CD4-positive, CD25-positive, alpha-beta regulatory T cell (primary cell): ENCODE measurements at regions not wholly inside any gene's neighbourhood (a gene's known extent, or its start where the extent isn't known, plus 50 kb on each side); places are given as distances from the start of the nearest gene placed in this dataset.

Experiments used
- ATAC-seq, 2 donors: fragments of 150-1000 bp; cut with Tn5 transposase; one replicate each; pipeline ENCODE4 v1.10.0; 2021; ENCODE audit warnings: low read depth in 2 of 2, moderate number of reproducible peaks in 2 of 2, moderate library complexity in 1 of 2
- DNase-seq, 3 donors: peaks; one replicate each; pipeline versions ENCODE4 v3.0.0 to v3.0.0-alpha.2; 2012 to 2022; ENCODE audit warnings: mixed read lengths in 1 of 3
- H3K27ac ChIP-seq: one replicate; pipeline ENCODE4 v1.7.0; 2013; ENCODE audit warnings: mild to moderate bottlenecking, low read length; ENCODE audit not compliant: insufficient read depth, poor library complexity, severe bottlenecking
- H3K27me3 ChIP-seq: one replicate; pipeline ENCODE4 v1.7.0; 2013; ENCODE audit warnings: low read length; ENCODE audit not compliant: control insufficient read depth, insufficient read depth
- H3K36me3 ChIP-seq: one replicate; pipeline ENCODE4 v1.7.0; 2013; ENCODE audit warnings: mild to moderate bottlenecking, low read length, moderate library complexity; ENCODE audit not compliant: control insufficient read depth, insufficient read depth
- H3K4me1 ChIP-seq: 2 replicates; pipeline ENCODE4 v1.7.0; 2013; ENCODE audit warnings: mild to moderate bottlenecking, low read length; ENCODE audit not compliant: insufficient read depth, control insufficient read depth, poor library complexity, severe bottlenecking
- H3K4me3 ChIP-seq: one replicate; pipeline ENCODE4 v1.7.0; 2013; ENCODE audit warnings: low read depth, mild to moderate bottlenecking, low read length, moderate library complexity
- H3K9me3 ChIP-seq, 2 experiments: 1 replicate in 1 of 2; 2 replicates in 1 of 2; pipeline ENCODE4 v1.7.0; 2013; ENCODE audit warnings: low read length in 2 of 2, mild to moderate bottlenecking in 1 of 2, moderate library complexity in 1 of 2; ENCODE audit not compliant: control insufficient read depth in 2 of 2
- H3K27ac Mint-ChIP-seq, 3 donors: one replicate each; pipeline ENCODE4 v1.8.0; 2020 to 2022; ENCODE audit warnings: mild to moderate bottlenecking in 3 of 3, mixed read lengths in 3 of 3, moderate library complexity in 2 of 3
- H3K27me3 Mint-ChIP-seq: one replicate; pipeline ENCODE4 v1.8.0; 2022; ENCODE audit warnings: mild to moderate bottlenecking, mixed read lengths
- H3K36me3 Mint-ChIP-seq: one replicate; pipeline ENCODE4 v1.8.0; 2020; ENCODE audit warnings: mixed read lengths
- H3K4me1 Mint-ChIP-seq, 4 donors: one replicate each; pipeline ENCODE4 v1.8.0; 2020 to 2022; ENCODE audit warnings: mixed read lengths in 4 of 4, mild to moderate bottlenecking in 1 of 4
- H3K4me3 Mint-ChIP-seq, 4 donors: one replicate each; pipeline ENCODE4 v1.8.0; 2020 to 2022; ENCODE audit warnings: mild to moderate bottlenecking in 4 of 4, mixed read lengths in 4 of 4, moderate library complexity in 3 of 4
- H3K9me3 Mint-ChIP-seq, 7 donors: one replicate each; pipeline ENCODE4 v1.8.0; 2020 to 2022; ENCODE audit warnings: mixed read lengths in 7 of 7, mild to moderate bottlenecking in 3 of 7, moderate library complexity in 2 of 7

DNA sequence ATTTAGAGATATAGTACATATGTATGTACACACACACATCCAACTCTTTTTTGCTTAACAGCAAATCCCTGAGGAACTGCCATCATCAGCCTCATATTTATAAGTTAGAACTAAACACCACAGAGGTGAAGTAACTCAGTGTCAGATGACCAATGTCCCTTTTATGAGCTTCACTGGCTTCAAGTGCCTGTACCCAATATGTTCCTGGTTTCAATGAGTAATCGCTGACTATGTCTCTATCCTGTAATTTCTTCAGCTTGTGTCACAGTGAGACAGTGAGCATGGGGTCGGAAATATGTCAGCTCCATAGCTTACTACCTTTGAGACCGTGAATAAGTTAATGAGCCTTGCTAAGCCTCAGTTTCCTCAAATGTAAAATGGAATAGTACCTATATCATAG is 136.2 kb upstream of the RASGEF1B start:
- Mint-ChIP-seq H3K4me3 (no peak overlapping the region), H3K27ac (no peak overlapping the region), H3K9me3 (peaks cover 0 to 3% (median 0%) of the 10 kb centered on the region in 7 donors), H3K27me3 (no peaks in the 10 kb centered on the region), H3K36me3 (no peaks in the 10 kb centered on the region), H3K4me1 (peaks cover 0 to 4% (median 0%) of the 10 kb centered on the region in 4 donors)
- no peaks in the 10 kb centered on the region for H3K9me3 ChIP-seq
- H3K4me1 ChIP-seq, result no peaks in the 10 kb centered on the region
- no peak for DNase-seq
- no peak overlapping the region for H3K4me3 ChIP-seq
- H3K27me3 ChIP-seq, result peaks cover 3% of the 10 kb centered on the region
- no peak overlapping the region for H3K27ac ChIP-seq
- H3K36me3 ChIP-seq, result no peaks in the 10 kb centered on the region
- peak in 1 of 2 donors; percentile 31 for ATAC-seq

DNA sequence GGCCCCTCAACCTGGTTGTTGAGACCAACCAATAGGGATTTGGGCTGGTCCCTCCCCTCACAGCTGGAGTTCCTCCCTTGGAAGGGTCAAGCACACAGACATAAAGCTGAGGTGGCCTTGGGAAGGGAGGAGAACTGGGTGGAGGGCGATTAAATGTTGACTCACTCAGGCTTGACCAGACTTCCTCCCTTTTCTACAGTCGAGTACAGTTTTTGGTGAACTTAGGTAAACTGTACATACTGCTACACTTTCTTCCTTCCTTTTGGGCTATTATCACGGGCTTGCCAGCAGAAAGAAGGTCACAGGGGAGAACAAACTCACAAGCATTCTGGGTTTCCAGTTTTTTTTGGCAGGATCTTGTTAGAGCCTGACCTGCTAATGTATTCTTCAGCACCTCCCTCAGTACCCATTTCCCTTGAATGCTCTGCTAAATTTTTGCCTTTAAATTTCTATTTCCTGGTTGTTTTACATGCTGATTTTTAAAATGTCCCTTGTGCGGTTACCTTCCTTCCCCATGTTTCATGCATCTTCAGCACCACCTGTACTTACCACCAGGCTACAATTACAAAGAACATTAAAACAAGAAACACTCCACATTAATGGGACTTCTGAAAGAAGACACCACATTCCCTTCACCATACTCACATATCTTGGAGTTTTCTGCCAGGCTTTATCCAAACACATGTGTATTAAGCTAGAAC is 135.2 kb upstream of the RASGEF1B start:
- Histone ChIP-seq H3K9me3 (no peaks in the 10 kb centered on the region), H3K27ac (no peak overlapping the region), H3K4me1 (no peaks in the 10 kb centered on the region), H3K4me3 (no peak overlapping the region), H3K27me3 (peaks cover 3% of the 10 kb centered on the region), H3K36me3 (no peaks in the 10 kb centered on the region)
- ATAC-seq (no peak), DNase-seq (no peak)
- Mint-ChIP-seq H3K27ac (no peak overlapping the region), H3K27me3 (no peaks in the 10 kb centered on the region), H3K4me1 (peaks cover 0 to 4% (median 0%) of the 10 kb centered on the region in 4 donors), H3K36me3 (no peaks in the 10 kb centered on the region), H3K4me3 (no peak overlapping the region), H3K9me3 (peaks cover 0 to 3% (median 0%) of the 10 kb centered on the region in 7 donors)

DNA sequence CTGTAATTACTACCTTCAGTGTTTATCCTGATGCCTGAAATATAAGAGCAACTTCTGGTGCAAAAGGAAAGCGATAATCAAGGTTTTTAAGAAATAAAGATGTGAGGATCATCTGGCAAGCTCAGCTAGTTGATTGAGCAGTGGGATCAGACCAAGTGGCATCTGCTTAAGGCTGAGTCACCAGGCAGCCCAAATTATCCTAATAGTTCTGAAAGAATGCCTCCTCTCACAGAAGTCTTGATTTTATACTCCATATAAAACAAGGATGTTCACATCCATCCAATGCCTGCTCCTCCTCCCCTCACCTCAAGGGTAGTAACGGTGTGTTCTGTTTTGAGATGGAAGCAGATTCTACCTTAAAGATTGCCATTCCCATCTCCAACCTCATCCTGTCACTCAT is 134.5 kb upstream of the RASGEF1B start:
- DNase-seq, result no peak
- Mint-ChIP-seq H3K27ac (no peak overlapping the region), H3K9me3 (peaks cover 0 to 3% (median 0%) of the 10 kb centered on the region in 7 donors), H3K4me1 (peaks cover 0 to 4% (median 0%) of the 10 kb centered on the region in 4 donors), H3K27me3 (no peaks in the 10 kb centered on the region), H3K36me3 (no peaks in the 10 kb centered on the region), H3K4me3 (no peak overlapping the region)
- H3K4me3 ChIP-seq, result no peak overlapping the region
- no peaks in the 10 kb centered on the region for H3K4me1 ChIP-seq
- ATAC-seq, result no peak
- no peaks in the 10 kb centered on the region for H3K36me3 ChIP-seq
- H3K9me3 ChIP-seq, result no peaks in the 10 kb centered on the region
- no peak overlapping the region for H3K27ac ChIP-seq
- H3K27me3 ChIP-seq, result peaks cover 3% of the 10 kb centered on the region

DNA sequence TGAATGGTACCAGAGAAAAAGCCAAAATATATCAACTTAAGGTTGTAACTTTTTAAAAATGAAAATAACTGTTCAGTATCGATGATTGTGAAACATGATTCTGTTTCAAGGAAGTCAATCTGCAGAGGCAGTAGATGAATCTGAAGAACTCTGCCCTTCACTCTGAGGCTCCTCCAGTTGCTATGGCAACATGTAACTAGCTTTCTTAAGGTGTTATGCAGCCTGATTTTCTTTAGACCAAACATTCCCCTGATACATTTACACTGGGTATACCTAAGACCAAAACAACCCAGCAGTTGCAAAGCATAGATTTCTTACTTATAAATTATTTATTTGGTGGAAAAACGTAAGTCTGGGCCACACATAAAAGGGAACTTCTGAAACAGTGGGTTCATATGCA is 133.6 kb upstream of the RASGEF1B start:
- ATAC-seq (no peak), DNase-seq (peak in 1 of 3 donors; percentile 20)

DNA sequence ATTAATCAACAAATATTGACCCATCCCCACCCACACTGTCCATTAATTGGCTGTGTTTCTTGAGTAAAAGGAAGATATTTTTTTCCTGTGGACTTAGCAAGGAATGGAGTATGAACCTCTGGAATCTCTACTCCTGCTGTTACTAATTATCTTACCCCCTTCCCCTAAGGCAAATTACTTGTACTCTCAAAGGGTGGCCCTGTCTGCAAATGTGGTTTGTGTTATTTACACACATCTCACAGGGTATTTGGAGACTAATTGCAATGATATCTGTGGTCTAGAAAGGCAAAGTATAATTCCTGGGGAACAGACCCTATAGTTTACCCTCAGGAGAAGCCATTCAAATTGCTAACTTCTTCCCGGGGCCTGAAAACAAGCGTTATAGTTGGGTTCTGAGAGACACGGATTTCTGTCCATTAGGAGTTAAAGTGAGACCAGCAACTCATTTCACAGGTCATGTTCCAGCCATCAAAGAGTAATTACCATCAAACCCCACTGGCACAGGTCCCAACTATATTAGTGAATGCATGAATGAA is 133.0 kb upstream of the RASGEF1B start:
- Histone ChIP-seq H3K36me3 (no peaks in the 10 kb centered on the region), H3K4me3 (no peak overlapping the region), H3K27me3 (no peaks in the 10 kb centered on the region), H3K27ac (no peak overlapping the region), H3K9me3 (no peaks in the 10 kb centered on the region), H3K4me1 (no peaks in the 10 kb centered on the region)
- peaks cover 0 to 4% (median 0%) of the 10 kb centered on the region in 4 donors for H3K4me1 Mint-ChIP-seq
- ATAC-seq (no peak), DNase-seq (no peak)
- H3K27me3 Mint-ChIP-seq, result no peaks in the 10 kb centered on the region
- H3K9me3 Mint-ChIP-seq, result peaks cover 0 to 3% (median 0%) of the 10 kb centered on the region in 7 donors
- H3K4me3 Mint-ChIP-seq, result no peak overlapping the region
- no peaks in the 10 kb centered on the region for H3K36me3 Mint-ChIP-seq
- H3K27ac Mint-ChIP-seq, result no peak overlapping the region

More for the DNA sequence above, 133.6 kb upstream of the RASGEF1B start:
- Mint-ChIP-seq H3K36me3 (no peaks in the 10 kb centered on the region), H3K4me1 (peaks cover 0 to 4% (median 0%) of the 10 kb centered on the region in 4 donors), H3K27ac (no peak overlapping the region), H3K4me3 (no peak overlapping the region), H3K9me3 (peaks cover 0 to 3% (median 0%) of the 10 kb centered on the region in 7 donors), H3K27me3 (no peaks in the 10 kb centered on the region)
- no peaks in the 10 kb centered on the region for H3K36me3 ChIP-seq
- H3K27ac ChIP-seq, result no peak overlapping the region
- H3K4me3 ChIP-seq, result no peak overlapping the region
- H3K27me3 ChIP-seq, result peaks cover under 1% of the 10 kb centered on the region
- no peaks in the 10 kb centered on the region for H3K9me3 ChIP-seq
- H3K4me1 ChIP-seq, result no peaks in the 10 kb centered on the region

DNA sequence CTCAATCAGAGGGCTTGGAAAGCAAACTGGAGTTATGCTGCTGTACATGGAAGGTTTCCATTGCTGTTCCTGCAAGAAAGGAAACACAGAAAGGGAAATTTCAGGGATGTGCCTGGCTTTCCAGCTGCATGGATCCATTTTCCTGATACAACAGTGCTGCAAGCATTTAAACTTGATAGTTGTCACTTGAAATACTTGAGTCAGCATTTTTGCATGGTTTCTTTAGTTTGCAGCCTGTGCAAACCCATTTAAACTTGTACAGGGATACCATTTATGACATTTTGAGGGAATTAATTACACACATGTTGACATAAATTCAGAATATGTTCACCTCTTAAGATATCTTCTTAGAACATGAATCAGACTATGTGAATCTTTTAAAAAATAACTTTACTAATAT is 131.1 kb upstream of the RASGEF1B start:
- ATAC-seq (no peak), DNase-seq (no peak)
- no peaks in the 10 kb centered on the region for H3K36me3 Mint-ChIP-seq
- Histone ChIP-seq H3K27ac (no peak overlapping the region), H3K9me3 (no peaks in the 10 kb centered on the region), H3K36me3 (no peaks in the 10 kb centered on the region), H3K4me1 (no peaks in the 10 kb centered on the region), H3K27me3 (no peaks in the 10 kb centered on the region), H3K4me3 (no peak overlapping the region)
- no peak overlapping the region for H3K27ac Mint-ChIP-seq
- peaks cover 0 to 2% (median 0%) of the 10 kb centered on the region in 7 donors for H3K9me3 Mint-ChIP-seq
- H3K4me1 Mint-ChIP-seq, result peaks cover 0 to 4% (median 0%) of the 10 kb centered on the region in 4 donors
- no peaks in the 10 kb centered on the region for H3K27me3 Mint-ChIP-seq
- no peak overlapping the region for H3K4me3 Mint-ChIP-seq

DNA sequence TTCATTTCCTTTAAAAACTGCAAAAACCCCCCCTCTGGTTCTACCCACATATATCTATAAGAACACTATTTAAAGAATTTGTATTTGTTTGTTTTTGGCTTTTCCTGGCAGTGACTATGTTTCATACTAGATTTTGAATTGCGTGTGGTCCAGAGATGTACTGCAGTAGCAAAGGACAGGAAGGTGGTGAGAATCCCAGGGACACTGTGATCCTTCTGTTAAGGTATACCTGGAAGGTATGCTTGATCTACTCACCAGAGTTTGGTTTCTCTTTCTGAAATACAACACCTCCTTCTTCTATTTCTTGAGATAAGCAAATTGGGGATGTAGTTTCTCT is 129.6 kb upstream of the RASGEF1B start:
- no peak overlapping the region for H3K4me3 ChIP-seq
- no peaks in the 10 kb centered on the region for H3K4me1 Mint-ChIP-seq
- no peaks in the 10 kb centered on the region for H3K9me3 ChIP-seq
- H3K36me3 Mint-ChIP-seq, result no peaks in the 10 kb centered on the region
- peaks cover 2% of the 10 kb centered on the region for H3K27me3 ChIP-seq
- H3K27ac ChIP-seq, result no peak overlapping the region
- DNase-seq (no peak), ATAC-seq (no peak)
- H3K27ac Mint-ChIP-seq, result no peak overlapping the region
- no peaks in the 10 kb centered on the region for H3K36me3 ChIP-seq
- peaks cover 0 to 2% (median 0%) of the 10 kb centered on the region in 7 donors for H3K9me3 Mint-ChIP-seq
- no peaks in the 10 kb centered on the region for H3K27me3 Mint-ChIP-seq
- no peaks in the 10 kb centered on the region for H3K4me1 ChIP-seq
- no peak overlapping the region for H3K4me3 Mint-ChIP-seq
